Thoracic aorta (tissue), 2 donors: ENCODE measurements at regions not wholly inside any gene's neighbourhood (a gene's known extent, or its start where the extent isn't known, plus 50 kb on each side); places are given as distances from the start of the nearest gene placed in this dataset.

Source experiments
- ATAC-seq: fragments of 150-250 bp; one replicate; pipeline ENCODE4 v1.8.0; 2017; ENCODE audit warnings: low read depth; ENCODE audit not compliant: insufficient number of reproducible peaks, low FRiP score
- DNase-seq: peaks from one replicate; pipeline ENCODE4 v3.0.0-alpha.2; 2020; ENCODE audit warnings: low spot score
- H3K27ac ChIP-seq, 2 donors: fragments of 200-600 bp; sonication (generic); 1 replicate in 1 of 2; 2 replicates in 1 of 2; pipeline ENCODE4 v1.5.1; 2016; ENCODE audit warnings: mild to moderate bottlenecking in 2 of 2, moderate library complexity in 2 of 2
- H3K27me3 ChIP-seq: fragments of 200-600 bp; sonication (generic); replicated peaks from 2 replicates; pipeline ENCODE4 v1.6.0; 2016; ENCODE audit warnings: mild to moderate bottlenecking; ENCODE audit not compliant: insufficient read depth
- H3K36me3 ChIP-seq: fragments of 200-600 bp; sonication (generic); one replicate; pipeline ENCODE4 v1.5.1; 2016
- H3K4me1 ChIP-seq, 2 donors: fragments of 200-600 bp; sonication (generic); 1 replicate in 1 of 2; 2 replicates in 1 of 2; pipeline versions ENCODE4 v1.5.1 to v1.6.0; 2016; ENCODE audit warnings: low read depth in 2 of 2, mild to moderate bottlenecking in 1 of 2; ENCODE audit not compliant: control insufficient read depth in 1 of 2
- H3K4me3 ChIP-seq: fragments of 200-600 bp; sonication (generic); 2 replicates; pipeline ENCODE4 v1.5.1; 2016; ENCODE audit warnings: mild to moderate bottlenecking
- H3K9me3 ChIP-seq: fragments of 200-600 bp; sonication (generic); 2 replicates; pipeline ENCODE4 v1.5.1; 2016
- CTCF ChIP-seq: fragments of 200-600 bp; sonication (generic); IDR thresholded peaks from one replicate; pipeline ENCODE4 v1.5.1; 2019; ENCODE audit warnings: antibody characterized with exemption

DNA sequence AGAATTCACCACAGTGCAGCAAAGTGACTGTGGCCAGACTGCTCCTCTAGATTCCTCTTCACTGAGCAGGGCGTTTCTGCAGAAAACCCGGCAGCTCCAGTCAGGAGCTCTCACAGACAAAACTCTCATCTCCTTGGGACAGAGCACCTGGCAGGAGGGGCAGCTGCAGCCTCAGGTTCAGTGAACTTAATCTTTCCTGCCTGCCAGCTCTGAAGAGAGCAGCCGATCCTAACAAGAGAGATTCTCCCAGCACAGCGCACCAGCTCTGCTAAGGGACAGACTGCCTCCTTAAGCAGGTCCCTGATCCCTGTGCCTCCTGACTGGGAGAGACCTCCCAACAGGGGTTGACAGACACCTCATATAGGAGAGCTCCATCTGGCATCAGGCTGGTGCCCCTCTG is 1065.5 kb downstream of the GRIK2 start:
- Histone ChIP-seq H3K4me1 (no peaks in the 10 kb centered on the region), H3K27ac (no peak overlapping the region), H3K36me3 (no peaks in the 10 kb centered on the region), H3K27me3 (no peaks in the 10 kb centered on the region), H3K9me3 (no peaks in the 10 kb centered on the region), H3K4me3 (no peak overlapping the region)
- no peak for ATAC-seq
- no peak for DNase-seq
- TF ChIP-seq CTCF = no peak

DNA sequence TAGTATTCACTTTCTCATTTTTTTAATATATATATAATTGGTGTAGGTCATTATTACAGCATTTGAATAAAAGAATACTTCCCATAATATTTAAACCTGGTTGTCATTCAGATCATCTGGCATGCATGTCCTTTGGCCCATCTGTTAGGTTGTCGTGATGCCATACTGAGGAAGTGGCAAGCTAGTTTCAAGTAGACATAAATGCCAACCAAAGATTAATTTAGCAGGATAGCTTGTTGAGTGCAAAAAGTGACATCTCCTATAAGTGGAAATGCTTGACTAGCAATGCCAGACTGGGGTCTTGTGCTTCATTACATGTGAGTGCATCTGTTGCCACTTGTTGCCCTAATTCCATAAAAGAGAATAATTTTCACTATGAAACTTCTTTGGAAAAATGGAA is 1044.7 kb downstream of the GRIK2 start:
- no peak for DNase-seq
- no peak for TF ChIP-seq CTCF

DNA sequence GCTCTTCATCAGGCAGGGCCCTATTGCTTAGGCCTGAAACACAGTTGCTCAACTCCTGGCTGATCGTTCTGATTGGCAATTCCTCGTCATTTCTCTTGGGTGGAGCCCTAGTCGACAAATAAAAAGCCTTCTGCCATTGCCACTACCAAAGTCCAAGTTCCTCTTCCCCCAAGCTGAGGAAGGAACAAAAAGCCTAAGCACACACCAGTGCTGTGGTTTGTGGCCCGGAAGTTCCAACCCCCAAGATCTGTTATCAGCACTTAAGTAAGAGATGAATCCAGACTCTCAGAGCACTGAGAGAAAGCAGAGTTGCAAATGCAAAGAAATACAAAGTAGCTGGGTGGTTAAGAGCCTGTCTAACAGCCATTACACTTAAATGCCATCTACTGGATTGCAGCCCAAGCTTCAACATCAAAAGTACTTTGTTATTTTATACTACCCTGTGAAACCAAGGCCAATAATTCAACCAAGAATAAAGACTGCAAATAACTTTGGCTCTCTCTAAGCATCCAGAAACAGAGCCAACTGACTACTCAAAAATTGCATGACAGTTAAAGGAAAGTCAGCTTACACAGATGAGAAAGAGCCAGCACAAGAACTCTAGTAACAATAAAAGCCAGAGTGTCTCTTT is 1024.0 kb downstream of the GRIK2 start:
- H3K9me3 ChIP-seq = no peaks in the 10 kb centered on the region
- no peaks in the 10 kb centered on the region for H3K27me3 ChIP-seq
- DNase-seq = no peak
- H3K27ac ChIP-seq = no peak overlapping the region
- H3K36me3 ChIP-seq = no peaks in the 10 kb centered on the region
- H3K4me1 ChIP-seq = no peaks in the 10 kb centered on the region
- TF ChIP-seq CTCF = no peak
- H3K4me3 ChIP-seq = no peak overlapping the region
- no peak for ATAC-seq

More for the DNA sequence above, 1044.7 kb downstream of the GRIK2 start:
- no peaks in the 10 kb centered on the region for H3K9me3 ChIP-seq
- H3K4me1 ChIP-seq = no peaks in the 10 kb centered on the region
- H3K4me3 ChIP-seq = no peak overlapping the region
- no peaks in the 10 kb centered on the region for H3K36me3 ChIP-seq
- ATAC-seq = no peak
- H3K27ac ChIP-seq = no peak overlapping the region
- no peaks in the 10 kb centered on the region for H3K27me3 ChIP-seq

GRCh38 chr6:102415891-102416290 is 1022.4 kb downstream of the GRIK2 start:
- no peaks in the 10 kb centered on the region for H3K27me3 ChIP-seq
- no peaks in the 10 kb centered on the region for H3K9me3 ChIP-seq
- no peaks in the 10 kb centered on the region for H3K4me1 ChIP-seq
- no peak for DNase-seq
- no peak for TF ChIP-seq CTCF
- H3K4me3 ChIP-seq = no peak overlapping the region
- no peak for ATAC-seq
- no peaks in the 10 kb centered on the region for H3K36me3 ChIP-seq
- no peak overlapping the region for H3K27ac ChIP-seq

GRCh38 chr6:102411796-102412195 is 1018.3 kb downstream of the GRIK2 start:
- ATAC-seq (no peak), DNase-seq (no peak)
- H3K27me3 ChIP-seq = no peaks in the 10 kb centered on the region
- H3K36me3 ChIP-seq = no peaks in the 10 kb centered on the region
- H3K9me3 ChIP-seq = no peaks in the 10 kb centered on the region
- TF ChIP-seq CTCF = no peak
- H3K4me3 ChIP-seq = no peak overlapping the region
- no peaks in the 10 kb centered on the region for H3K4me1 ChIP-seq
- no peak overlapping the region for H3K27ac ChIP-seq
